HEK293 (cell line): ENCODE measurements at regions not wholly inside any gene's neighbourhood (a gene's known extent, or its start where the extent isn't known, plus 50 kb on each side); places are given as distances from the start of the nearest gene placed in this dataset.

Source experiments
- CTCF ChIA-PET: fragments of 350-600 bp; formaldehyde crosslinking; extraction: SDS; loops from one replicate; lab custom pipeline; 2021; ENCODE audit warnings: antibody characterized with exemption; lab: Yijun Ruan, JAX
- POLR2A ChIA-PET: fragments of 300-600 bp; formaldehyde crosslinking; extraction: SDS; loops from one replicate; lab custom pipeline; 2020; ENCODE audit warnings: antibody characterized with exemption, inconsistent platforms; lab: Yijun Ruan, JAX
- H3K27ac ChIP-seq: fragments of 200-500 bp; sonication (Bioruptor generic); 2 replicates; pipeline ENCODE4 v1.5.1; 2014; ENCODE audit warnings: low read depth, low read length, control low read depth, inconsistent platforms; ENCODE audit errors: extremely low read depth
- H3K36me3 ChIP-seq, 2 experiments: fragments of 200-500 bp in 1 of 2; sonication (Bioruptor generic) in 1 of 2; 1 replicate in 1 of 2; 2 replicates in 1 of 2; pipeline ENCODE4 v1.5.1; 2014 to 2017; ENCODE audit warnings: inconsistent platforms in 2 of 2, low read length in 2 of 2; ENCODE audit not compliant: control insufficient read depth in 2 of 2, insufficient read depth in 1 of 2
- H3K4me1 ChIP-seq: fragments of 200-500 bp; sonication (Bioruptor generic); 2 replicates; pipeline ENCODE4 v1.5.1; 2014; ENCODE audit warnings: mild to moderate bottlenecking, low read length, inconsistent platforms; ENCODE audit not compliant: control insufficient read depth, insufficient read depth
- H3K4me3 ChIP-seq: 2 replicates; pipeline ENCODE4 v1.5.1; 2011; ENCODE audit warnings: low read depth, mild to moderate bottlenecking, control low read depth, low read length, moderate library complexity
- H3K9me3 ChIP-seq: fragments of 200-500 bp; sonication (Bioruptor generic); 2 replicates; pipeline ENCODE4 v1.5.1; 2014; ENCODE audit warnings: low read depth, low read length, inconsistent platforms; ENCODE audit not compliant: control insufficient read depth, insufficient read depth
- KLF10 ChIP-seq: fragments of 450-650 bp; IDR thresholded peaks from 2 replicates; pipeline ENCODE4 v1.5.1; 2018; ENCODE audit warnings: missing biosample characterization, mild to moderate bottlenecking, missing genetic modification characterization
- KLF17 ChIP-seq: fragments of 450-650 bp; formaldehyde crosslinking; IDR thresholded peaks from 2 replicates; pipeline ENCODE4 v1.5.1; 2016; ENCODE audit warnings: missing biosample characterization, missing genetic modification characterization
- YY1 ChIP-seq: fragments of 450-650 bp; formaldehyde crosslinking; IDR thresholded peaks from 2 replicates; pipeline ENCODE4 v1.5.1; 2018; ENCODE audit warnings: missing biosample characterization, missing genetic modification characterization
- ZBTB20 ChIP-seq: fragments of 450-650 bp; formaldehyde crosslinking; IDR thresholded peaks from 2 replicates; pipeline ENCODE4 v1.5.1; 2016; ENCODE audit warnings: missing biosample characterization, missing genetic modification characterization
- ZBTB7A ChIP-seq: fragments of 450-650 bp; formaldehyde crosslinking; IDR thresholded peaks from 2 replicates; pipeline ENCODE4 v1.5.1; 2016; ENCODE audit warnings: low read depth, missing biosample characterization, missing genetic modification characterization
- ZEB2 ChIP-seq: fragments of 450-650 bp; formaldehyde crosslinking; IDR thresholded peaks from 2 replicates; pipeline ENCODE4 v1.5.1; 2016; ENCODE audit warnings: missing biosample characterization, missing genetic modification characterization
- ZNF146 ChIP-seq: fragments of 450-650 bp; formaldehyde crosslinking; IDR thresholded peaks from 2 replicates; pipeline ENCODE4 v1.5.1; 2016; ENCODE audit warnings: missing biosample characterization, missing genetic modification characterization
- ZNF175 ChIP-seq: fragments of 450-650 bp; formaldehyde crosslinking; IDR thresholded peaks from 2 replicates; pipeline ENCODE4 v1.5.1; 2016; ENCODE audit warnings: missing biosample characterization, missing genetic modification characterization
- ZNF23 ChIP-seq: fragments of 450-650 bp; formaldehyde crosslinking; IDR thresholded peaks from 2 replicates; pipeline ENCODE4 v1.5.1; 2016; ENCODE audit warnings: missing biosample characterization, missing genetic modification characterization, borderline replicate concordance
- ZNF239 ChIP-seq: fragments of 450-650 bp; formaldehyde crosslinking; IDR thresholded peaks from 2 replicates; pipeline ENCODE4 v1.5.1; 2016; ENCODE audit warnings: missing biosample characterization, missing genetic modification characterization
- ZNF248 ChIP-seq: fragments of 450-650 bp; formaldehyde crosslinking; IDR thresholded peaks from 2 replicates; pipeline ENCODE4 v1.5.1; 2017; ENCODE audit warnings: missing biosample characterization, missing genetic modification characterization
- ZNF266 ChIP-seq: fragments of 450-650 bp; formaldehyde crosslinking; IDR thresholded peaks from 2 replicates; pipeline ENCODE4 v1.5.1; 2016; ENCODE audit warnings: missing biosample characterization, missing genetic modification characterization, low read depth
- ZNF280D ChIP-seq: fragments of 450-650 bp; formaldehyde crosslinking; IDR thresholded peaks from 2 replicates; pipeline ENCODE4 v1.5.1; 2016; ENCODE audit warnings: missing biosample characterization, missing genetic modification characterization
- ZNF391 ChIP-seq: fragments of 450-650 bp; formaldehyde crosslinking; IDR thresholded peaks from 2 replicates; pipeline ENCODE4 v1.5.1; 2016; ENCODE audit warnings: low read depth, missing biosample characterization, missing genetic modification characterization, borderline replicate concordance
- ZNF501 ChIP-seq: fragments of 450-650 bp; formaldehyde crosslinking; IDR thresholded peaks from 2 replicates; pipeline ENCODE4 v1.5.1; 2016; ENCODE audit warnings: missing biosample characterization, missing genetic modification characterization
- ZNF549 ChIP-seq: fragments of 450-650 bp; IDR thresholded peaks from 2 replicates; pipeline ENCODE4 v1.5.1; 2018; ENCODE audit warnings: missing biosample characterization, missing genetic modification characterization, mild to moderate bottlenecking, inconsistent platforms, moderate library complexity
- ZNF555 ChIP-seq: fragments of 450-650 bp; formaldehyde crosslinking; conservative IDR thresholded peaks from 2 replicates; pipeline ENCODE4 v1.5.1; 2017; ENCODE audit warnings: missing biosample characterization, mild to moderate bottlenecking, missing genetic modification characterization, inconsistent platforms
- ZNF585B ChIP-seq: fragments of 450-650 bp; formaldehyde crosslinking; IDR thresholded peaks from 2 replicates; pipeline ENCODE4 v1.5.1; 2016; ENCODE audit warnings: missing biosample characterization, missing genetic modification characterization
- ZNF621 ChIP-seq: fragments of 450-650 bp; formaldehyde crosslinking; IDR thresholded peaks from 2 replicates; pipeline ENCODE4 v1.5.1; 2017; ENCODE audit warnings: missing biosample characterization, missing genetic modification characterization
- ZNF626 ChIP-seq: fragments of 450-650 bp; sonication (Bioruptor Pico); formaldehyde crosslinking; IDR thresholded peaks from 2 replicates; pipeline ENCODE4 v1.5.1; 2018; ENCODE audit warnings: missing biosample characterization, missing genetic modification characterization, inconsistent platforms
- ZNF791 ChIP-seq: fragments of 450-650 bp; formaldehyde crosslinking; IDR thresholded peaks from 2 replicates; pipeline ENCODE4 v1.5.1; 2016; ENCODE audit warnings: missing biosample characterization, missing genetic modification characterization
- TF ChIP-seq, protein P1 (sequence below): sonication (generic); formaldehyde crosslinking; IDR thresholded peaks from 2 replicates; pipeline ENCODE4 v1.8.1; 2022; ENCODE audit warnings: mild to moderate bottlenecking, moderate library complexity, missing genetic modification reagents
- TF ChIP-seq, protein P2 (sequence below): fragments of 450-650 bp; formaldehyde crosslinking; IDR thresholded peaks from 2 replicates; pipeline ENCODE4 v1.5.1; 2016; ENCODE audit warnings: missing biosample characterization, missing genetic modification characterization, low read depth
- TF ChIP-seq, protein P3 (sequence below): fragments of 450-650 bp; formaldehyde crosslinking; IDR thresholded peaks from 2 replicates; pipeline ENCODE4 v1.5.1; 2016; ENCODE audit warnings: missing biosample characterization, missing genetic modification characterization

GRCh38 chr21:28359300-28359699, 633.4 kb downstream of the LTN1 start:
- Histone ChIP-seq H3K9me3 (no peaks in the 10 kb centered on the region), H3K36me3 (no peaks in the 10 kb centered on the region), H3K4me3 (no peak overlapping the region)
- TF ChIP-seq ZNF621 (tag by site-specific recombination) (no peak), KLF10 (tag by site-specific recombination) (no peak)
- TF ChIP-seq, all 188 proteins: peak for 0
- ChIA-PET CTCF (no interaction called here), POLR2A (no interaction called here)
- Histone ChIP-seq H3K4me1 (no peaks in the 10 kb centered on the region), H3K27ac (no peak overlapping the region)

DNA sequence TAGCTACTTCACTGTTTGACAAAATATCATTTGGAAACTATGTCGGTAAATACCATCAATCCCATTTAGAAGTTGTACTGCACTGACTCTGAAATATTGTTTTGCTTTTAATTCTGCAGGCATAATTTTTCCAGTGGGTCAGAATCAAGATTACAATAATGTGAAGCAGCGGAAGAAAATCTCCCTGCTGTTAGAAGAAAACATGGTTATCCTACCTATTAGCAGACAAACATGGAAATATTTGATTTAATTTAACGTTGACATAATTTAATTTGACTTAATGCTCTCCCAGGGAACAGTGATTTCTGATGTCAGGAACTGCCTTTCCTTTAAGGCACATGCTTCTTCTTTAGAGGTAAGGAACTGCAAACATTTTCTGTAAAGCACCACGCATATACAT, 634.0 kb downstream of the LTN1 start:
- POLR2A ChIA-PET: no interaction called here
- TF ChIP-seq ZNF266 (tag by site-specific recombination) (no peak), ZNF549 (no peak), ZNF23 (tag by site-specific recombination) (no peak), ZNF391 (tag by site-specific recombination) (no peak), ZNF175 (tag by site-specific recombination) (no peak), ZNF791 (tag by site-specific recombination) (no peak), ZNF626 (no peak), ZBTB20 (no peak), ZNF248 (tag by site-specific recombination) (no peak), ZNF239 (tag by site-specific recombination) (no peak), ZNF146 (no peak), ZNF585B (tag by site-specific recombination) (no peak), ZBTB7A (tag by site-specific recombination) (no peak), ZEB2 (no peak), KLF17 (tag by site-specific recombination) (no peak), YY1 (no peak)
- TF ChIP-seq, all 188 proteins: peak for 0
- H3K4me3 ChIP-seq: no peak overlapping the region
- H3K27ac ChIP-seq: no peak overlapping the region
- no peaks in the 10 kb centered on the region for H3K4me1 ChIP-seq
- H3K36me3 ChIP-seq: no peaks in the 10 kb centered on the region
- CTCF ChIA-PET: no interaction called here
- no peaks in the 10 kb centered on the region for H3K9me3 ChIP-seq

DNA sequence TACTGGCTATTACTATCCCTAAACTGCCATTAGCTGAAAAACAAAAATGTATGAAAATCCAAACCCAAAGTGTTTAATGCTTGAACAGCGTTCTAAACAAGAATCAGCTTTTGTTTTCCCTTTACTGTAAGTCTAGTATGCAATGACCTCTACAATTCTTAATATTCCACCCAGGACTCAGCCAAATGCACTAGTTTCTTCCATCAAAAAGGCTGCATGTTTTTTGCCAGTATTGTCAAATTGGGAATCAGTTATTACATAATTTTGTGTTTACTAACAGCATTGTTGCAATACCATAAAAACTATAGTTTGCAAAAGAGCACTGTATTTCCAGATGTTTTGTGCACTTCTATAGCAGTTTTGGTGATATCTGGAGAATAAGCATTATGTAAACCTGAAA, 634.5 kb downstream of the LTN1 start:
- Histone ChIP-seq H3K27ac (no peak overlapping the region), H3K4me3 (no peak overlapping the region), H3K9me3 (no peaks in the 10 kb centered on the region), H3K36me3 (no peaks in the 10 kb centered on the region), H3K4me1 (no peaks in the 10 kb centered on the region)
- POLR2A ChIA-PET: no interaction called here
- CTCF ChIA-PET: no interaction called here
- TF ChIP-seq, protein P1, sequence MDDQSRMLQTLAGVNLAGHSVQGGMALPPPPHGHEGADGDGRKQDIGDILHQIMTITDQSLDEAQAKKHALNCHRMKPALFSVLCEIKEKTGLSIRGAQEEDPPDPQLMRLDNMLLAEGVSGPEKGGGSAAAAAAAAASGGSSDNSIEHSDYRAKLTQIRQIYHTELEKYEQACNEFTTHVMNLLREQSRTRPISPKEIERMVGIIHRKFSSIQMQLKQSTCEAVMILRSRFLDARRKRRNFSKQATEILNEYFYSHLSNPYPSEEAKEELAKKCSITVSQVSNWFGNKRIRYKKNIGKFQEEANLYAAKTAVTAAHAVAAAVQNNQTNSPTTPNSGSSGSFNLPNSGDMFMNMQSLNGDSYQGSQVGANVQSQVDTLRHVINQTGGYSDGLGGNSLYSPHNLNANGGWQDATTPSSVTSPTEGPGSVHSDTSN (CRISPR knock-in tag): no peak
- TF ChIP-seq ZNF555 (tag by site-specific recombination) (no peak), KLF17 (tag by site-specific recombination) (no peak), ZNF501 (tag by site-specific recombination) (no peak), ZNF280D (tag by site-specific recombination) (no peak)
- TF ChIP-seq, protein P2, sequence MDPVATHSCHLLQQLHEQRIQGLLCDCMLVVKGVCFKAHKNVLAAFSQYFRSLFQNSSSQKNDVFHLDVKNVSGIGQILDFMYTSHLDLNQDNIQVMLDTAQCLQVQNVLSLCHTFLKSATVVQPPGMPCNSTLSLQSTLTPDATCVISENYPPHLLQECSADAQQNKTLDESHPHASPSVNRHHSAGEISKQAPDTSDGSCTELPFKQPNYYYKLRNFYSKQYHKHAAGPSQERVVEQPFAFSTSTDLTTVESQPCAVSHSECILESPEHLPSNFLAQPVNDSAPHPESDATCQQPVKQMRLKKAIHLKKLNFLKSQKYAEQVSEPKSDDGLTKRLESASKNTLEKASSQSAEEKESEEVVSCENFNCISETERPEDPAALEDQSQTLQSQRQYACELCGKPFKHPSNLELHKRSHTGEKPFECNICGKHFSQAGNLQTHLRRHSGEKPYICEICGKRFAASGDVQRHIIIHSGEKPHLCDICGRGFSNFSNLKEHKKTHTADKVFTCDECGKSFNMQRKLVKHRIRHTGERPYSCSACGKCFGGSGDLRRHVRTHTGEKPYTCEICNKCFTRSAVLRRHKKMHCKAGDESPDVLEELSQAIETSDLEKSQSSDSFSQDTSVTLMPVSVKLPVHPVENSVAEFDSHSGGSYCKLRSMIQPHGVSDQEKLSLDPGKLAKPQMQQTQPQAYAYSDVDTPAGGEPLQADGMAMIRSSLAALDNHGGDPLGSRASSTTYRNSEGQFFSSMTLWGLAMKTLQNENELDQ (tag by site-specific recombination): no peak
- TF ChIP-seq, protein P3, sequence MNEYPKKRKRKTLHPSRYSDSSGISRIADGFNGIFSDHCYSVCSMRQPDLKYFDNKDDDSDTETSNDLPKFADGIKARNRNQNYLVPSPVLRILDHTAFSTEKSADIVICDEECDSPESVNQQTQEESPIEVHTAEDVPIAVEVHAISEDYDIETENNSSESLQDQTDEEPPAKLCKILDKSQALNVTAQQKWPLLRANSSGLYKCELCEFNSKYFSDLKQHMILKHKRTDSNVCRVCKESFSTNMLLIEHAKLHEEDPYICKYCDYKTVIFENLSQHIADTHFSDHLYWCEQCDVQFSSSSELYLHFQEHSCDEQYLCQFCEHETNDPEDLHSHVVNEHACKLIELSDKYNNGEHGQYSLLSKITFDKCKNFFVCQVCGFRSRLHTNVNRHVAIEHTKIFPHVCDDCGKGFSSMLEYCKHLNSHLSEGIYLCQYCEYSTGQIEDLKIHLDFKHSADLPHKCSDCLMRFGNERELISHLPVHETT (tag by site-specific recombination): no peak
